ENCODE measurements at regions not wholly inside any gene's neighbourhood (a gene's known extent, or its start where the extent isn't known, plus 50 kb on each side); places are given as distances from the start of the nearest gene placed in this dataset.
"Not testable (repeated sequence)": the region's sequence is repeated elsewhere in the genome, so short reads cannot be mapped to it uniquely, and the experiment has no call there.

DNA sequence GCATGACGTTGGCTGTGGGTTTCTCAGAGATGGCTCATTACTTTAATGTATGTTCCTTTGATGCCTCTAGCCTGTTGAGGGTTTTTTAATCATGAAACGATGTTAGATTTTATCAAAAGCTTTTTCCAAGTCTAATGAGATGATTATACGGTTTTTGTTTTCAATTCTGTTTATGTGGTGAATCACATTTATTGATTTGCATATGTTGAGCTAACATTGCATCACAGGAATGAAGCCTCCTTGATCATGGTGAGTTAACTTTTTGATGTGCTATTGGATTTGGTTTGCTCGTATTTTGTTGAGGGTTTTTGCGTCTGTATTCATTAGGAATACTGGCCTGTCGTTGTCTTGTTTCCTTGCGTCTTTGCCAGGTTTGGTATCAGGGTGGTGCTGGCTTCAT is 52.3 kb upstream of the PTPN12 start:
- WGBS, 2 donors = 77 to 82% methylated on average over 7 of the region's 7 CpGs
- H3K36me3 ChIP-seq = no peaks in the 10 kb centered on the region
- H3K9me3 ChIP-seq = no peaks in the 10 kb centered on the region
- no peaks in the 10 kb centered on the region for H3K4me1 ChIP-seq
- TF ChIP-seq EP300 (IDR thresholded peaks at IDR 0.05) (no peak), POLR2A (IDR thresholded peaks at IDR 0.05) (no peak)
- TF ChIP-seq, protein P1, sequence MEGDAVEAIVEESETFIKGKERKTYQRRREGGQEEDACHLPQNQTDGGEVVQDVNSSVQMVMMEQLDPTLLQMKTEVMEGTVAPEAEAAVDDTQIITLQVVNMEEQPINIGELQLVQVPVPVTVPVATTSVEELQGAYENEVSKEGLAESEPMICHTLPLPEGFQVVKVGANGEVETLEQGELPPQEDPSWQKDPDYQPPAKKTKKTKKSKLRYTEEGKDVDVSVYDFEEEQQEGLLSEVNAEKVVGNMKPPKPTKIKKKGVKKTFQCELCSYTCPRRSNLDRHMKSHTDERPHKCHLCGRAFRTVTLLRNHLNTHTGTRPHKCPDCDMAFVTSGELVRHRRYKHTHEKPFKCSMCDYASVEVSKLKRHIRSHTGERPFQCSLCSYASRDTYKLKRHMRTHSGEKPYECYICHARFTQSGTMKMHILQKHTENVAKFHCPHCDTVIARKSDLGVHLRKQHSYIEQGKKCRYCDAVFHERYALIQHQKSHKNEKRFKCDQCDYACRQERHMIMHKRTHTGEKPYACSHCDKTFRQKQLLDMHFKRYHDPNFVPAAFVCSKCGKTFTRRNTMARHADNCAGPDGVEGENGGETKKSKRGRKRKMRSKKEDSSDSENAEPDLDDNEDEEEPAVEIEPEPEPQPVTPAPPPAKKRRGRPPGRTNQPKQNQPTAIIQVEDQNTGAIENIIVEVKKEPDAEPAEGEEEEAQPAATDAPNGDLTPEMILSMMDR (IDR thresholded peaks at IDR 0.05) = no peak
- DNase-seq (ENCODE audit: low spot score in 2 of 2) = no peak
- H3K27ac ChIP-seq = no peak overlapping the region
- H3K4me3 ChIP-seq = no peak overlapping the region
- no peaks in the 10 kb centered on the region for H3K27me3 ChIP-seq

DNA sequence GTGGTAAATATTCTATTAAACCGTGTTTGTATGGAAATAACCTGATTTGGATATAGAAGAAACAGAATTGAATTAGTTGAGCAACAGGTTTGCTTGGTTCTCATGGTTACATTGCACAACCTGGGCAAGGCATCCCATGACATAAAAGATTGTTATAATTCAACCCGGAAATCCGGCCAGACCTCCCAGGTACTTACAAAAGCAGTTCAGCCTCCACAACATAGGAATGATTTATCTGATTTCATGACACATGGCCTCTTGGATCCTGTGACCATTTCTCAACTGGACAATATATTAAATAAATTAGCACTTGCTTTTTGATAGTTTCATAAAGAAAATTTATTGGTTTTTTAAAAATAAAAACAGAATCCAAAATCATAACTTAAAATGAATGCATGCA is 55.1 kb upstream of the PTPN12 start:
- no peak overlapping the region for H3K27ac ChIP-seq
- no peaks in the 10 kb centered on the region for H3K36me3 ChIP-seq
- no peak for DNase-seq (ENCODE audit: low spot score in 2 of 2)
- WGBS, 2 donors = 72 to 90% methylated on average over 3 of the region's 3 CpGs
- H3K27me3 ChIP-seq = no peaks in the 10 kb centered on the region
- H3K4me1 ChIP-seq = no peaks in the 10 kb centered on the region
- H3K4me3 ChIP-seq = no peak overlapping the region
- TF ChIP-seq POLR2A (IDR thresholded peaks at IDR 0.05) (no peak), EP300 (IDR thresholded peaks at IDR 0.05) (no peak)
- TF ChIP-seq, protein P1 (IDR thresholded peaks at IDR 0.05) = no peak
- H3K9me3 ChIP-seq = no peaks in the 10 kb centered on the region

DNA sequence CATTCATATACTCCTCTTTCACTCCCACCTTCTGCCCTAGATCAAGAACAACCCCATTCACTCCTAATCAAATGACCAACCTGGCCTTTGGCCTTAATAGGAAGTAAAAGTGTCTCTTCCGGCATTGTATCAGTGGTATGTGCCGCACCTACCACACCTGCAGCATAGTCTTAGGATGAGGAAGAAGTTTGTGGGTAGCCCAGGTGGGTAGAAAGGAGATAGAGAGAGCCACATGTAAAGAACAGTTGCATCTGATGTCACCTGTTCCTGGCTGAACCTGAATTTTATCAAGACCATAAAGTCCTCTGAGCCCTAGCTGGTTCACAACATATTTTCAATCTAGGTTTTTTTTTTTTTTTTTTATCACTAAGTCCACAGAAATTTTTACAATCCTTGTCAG is 55.5 kb upstream of the PTPN12 start:
- no peak overlapping the region for H3K4me3 ChIP-seq
- H3K4me1 ChIP-seq = no peaks in the 10 kb centered on the region
- H3K27ac ChIP-seq = no peak overlapping the region
- 90% methylated on average over 2 of the region's 2 CpGs for WGBS, 2 donors
- H3K9me3 ChIP-seq = no peaks in the 10 kb centered on the region
- no peaks in the 10 kb centered on the region for H3K36me3 ChIP-seq
- DNase-seq (ENCODE audit: low spot score in 2 of 2) = no peak
- TF ChIP-seq EP300 (IDR thresholded peaks at IDR 0.05) (no peak), POLR2A (IDR thresholded peaks at IDR 0.05) (no peak)
- TF ChIP-seq, protein P1 (IDR thresholded peaks at IDR 0.05) = no peak
- no peaks in the 10 kb centered on the region for H3K27me3 ChIP-seq

DNA sequence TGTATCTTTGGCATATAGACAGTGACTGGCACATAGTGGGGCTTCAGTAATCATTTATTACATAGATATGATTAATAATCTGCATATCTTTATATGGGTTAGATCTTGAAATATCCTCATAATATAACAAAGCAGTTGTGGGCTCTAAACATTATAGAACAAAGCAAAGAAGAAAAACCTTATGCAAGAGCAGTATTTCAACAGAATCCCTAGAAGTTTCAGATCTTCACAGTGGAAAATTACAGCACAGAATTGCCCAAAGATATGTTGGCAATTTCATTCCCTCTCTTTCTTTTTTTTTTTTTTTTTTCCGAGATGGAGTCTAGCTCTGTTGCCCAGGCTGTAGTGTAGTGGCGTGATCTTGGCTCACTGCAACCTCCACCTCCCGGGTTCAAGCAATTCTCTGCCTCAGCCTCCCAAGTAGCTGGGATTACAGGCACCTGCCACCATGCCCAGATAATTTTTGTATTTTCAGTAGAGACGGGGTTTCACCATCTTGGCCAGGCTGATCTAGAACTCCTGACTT is 56.9 kb upstream of the PTPN12 start:
- H3K4me1 ChIP-seq; H3K9me3 ChIP-seq; DNase-seq (ENCODE audit: low spot score in 2 of 2); H3K27ac ChIP-seq; H3K4me3 ChIP-seq; H3K36me3 ChIP-seq; H3K27me3 ChIP-seq: not testable (repeated sequence)
- 86 to 90% methylated on average over 4 of the region's 4 CpGs for WGBS, 2 donors

- no peak overlapping the region for H3K4me3 ChIP-seq
- no peak overlapping the region for H3K27ac ChIP-seq
- 78 to 84% methylated on average over 3 of the region's 3 CpGs for WGBS, 2 donors
- TF ChIP-seq EP300 (IDR thresholded peaks at IDR 0.05) (no peak), POLR2A (IDR thresholded peaks at IDR 0.05) (no peak)
- TF ChIP-seq, protein P1 (IDR thresholded peaks at IDR 0.05) = no peak
- H3K9me3 ChIP-seq = no peaks in the 10 kb centered on the region
- no peaks in the 10 kb centered on the region for H3K27me3 ChIP-seq
- no peaks in the 10 kb centered on the region for H3K36me3 ChIP-seq
- no peak for DNase-seq (ENCODE audit: low spot score in 2 of 2)
- no peaks in the 10 kb centered on the region for H3K4me1 ChIP-seq
These were observed 57.5 kb upstream of the PTPN12 start for GRCh38 chr7:77479536-77480088.

GRCh38 chr7:77476871-77477270 is 60.2 kb upstream of the PTPN12 start:
- TF ChIP-seq, protein P1 (IDR thresholded peaks at IDR 0.05) = no peak
- TF ChIP-seq POLR2A (IDR thresholded peaks at IDR 0.05) (no peak), EP300 (IDR thresholded peaks at IDR 0.05) (no peak)
- no peaks in the 10 kb centered on the region for H3K36me3 ChIP-seq
- WGBS, 2 donors = 71 to 80% methylated on average over 3 of the region's 3 CpGs
- H3K4me1 ChIP-seq = no peaks in the 10 kb centered on the region
- no peak overlapping the region for H3K27ac ChIP-seq
- no peak overlapping the region for H3K4me3 ChIP-seq
- no peaks in the 10 kb centered on the region for H3K27me3 ChIP-seq
- no peak for DNase-seq (ENCODE audit: low spot score in 2 of 2)
- no peaks in the 10 kb centered on the region for H3K9me3 ChIP-seq
